ENCODE measurements at regions not wholly inside any gene's neighbourhood (a gene's known extent, or its start where the extent isn't known, plus 50 kb on each side); places are given as distances from the start of the nearest gene placed in this dataset.

DNA sequence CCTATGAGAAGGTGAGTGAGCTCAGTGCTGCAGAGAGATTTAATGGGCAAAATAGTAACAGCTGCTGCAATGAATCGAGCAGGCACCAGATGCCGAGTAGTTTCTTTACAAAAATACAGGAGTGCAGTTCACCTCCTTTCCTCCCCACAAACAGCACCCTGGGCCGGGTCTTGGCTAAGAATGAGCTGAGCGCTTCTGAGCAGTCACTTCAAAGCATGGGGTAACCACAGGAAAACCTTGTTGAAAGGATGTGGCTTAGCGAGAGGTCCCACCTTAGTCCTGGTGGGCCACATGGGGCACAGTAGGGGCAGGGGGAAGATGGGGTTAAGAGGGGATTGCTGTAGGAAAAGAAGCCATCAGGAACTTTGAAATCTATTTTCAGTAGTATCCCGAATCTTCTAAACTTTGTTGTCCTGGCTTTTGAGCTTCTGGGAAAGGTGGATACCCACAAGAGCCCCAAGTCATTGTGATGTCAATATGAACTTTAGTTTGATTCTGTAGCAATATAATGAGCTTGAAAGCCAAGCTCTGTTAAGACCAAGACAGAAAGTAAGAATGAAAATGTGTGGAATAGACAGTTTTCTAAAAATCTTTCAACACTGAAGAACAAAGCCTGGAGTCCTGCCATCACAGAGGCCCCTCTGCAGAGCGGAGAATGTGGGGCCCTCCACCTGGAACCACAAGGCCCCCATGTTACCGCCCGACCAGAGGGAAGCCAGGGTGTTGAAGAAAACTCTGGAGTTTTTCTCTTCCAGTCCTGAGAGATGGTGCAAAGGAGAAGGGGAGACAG lies 101.0 kb upstream of the ZNF236 start:
- Mint-ChIP-seq H3K36me3 (no peaks in the 10 kb centered on the region), H3K4me1 (peaks cover 33 to 63% (median 48%) of the 10 kb centered on the region in 4 donors), H3K4me3 (peak overlapping the region; percentile 43 to 86 (median 76)), H3K27me3 (no peaks in the 10 kb centered on the region), H3K9me3 (peaks cover 0 to 2% (median 0%) of the 10 kb centered on the region in 8 donors), H3K27ac (peak overlapping the region; percentile 67 to 88 (median 82))
- DNase-seq, result peak; percentile 73 to 83 (median 80)
- H3K27me3 ChIP-seq (ENCODE audit: insufficient read depth, low read length), result no peaks in the 10 kb centered on the region
- H3K4me3 ChIP-seq (ENCODE audit: low read length in 2 of 2), result peak overlapping the region in 1 of 2 donors; percentile 27
- POLR2A ChIA-PET (ENCODE audit: partially characterized antibody), result interaction anchor here (0.6 to 1.3 kb wide), 5 partner anchors 11 to 1650 kb away, joined by 3 read pairs; no protein-coding TSS in a partner anchor
- CTCF ChIA-PET (ENCODE audit: partially characterized antibody), result interaction anchor here (0.8 to 2.5 kb wide), 10 partner anchors 9 to 322 kb away, joined by 3 to 30 read pairs (median 5); no protein-coding TSS in a partner anchor
- intact Hi-C loops (cut with micrococcal nuclease), result loop anchor here (2.0 to 5.0 kb wide), 2 partner anchors 101 to 229 kb away; partner anchors contain the start of gene ZNF236
- H3K36me3 ChIP-seq (ENCODE audit: insufficient read depth, low read length), result no peaks in the 10 kb centered on the region
- H3K9me3 ChIP-seq (ENCODE audit: control insufficient read depth in 1 of 2, low read length in 2 of 2), result no peaks in the 10 kb centered on the region
- peaks cover 53% of the 10 kb centered on the region for H3K4me1 ChIP-seq (ENCODE audit: insufficient read depth, low read length)
- H3K27ac ChIP-seq (ENCODE audit: low read depth, low read length), result no peak overlapping the region

DNA sequence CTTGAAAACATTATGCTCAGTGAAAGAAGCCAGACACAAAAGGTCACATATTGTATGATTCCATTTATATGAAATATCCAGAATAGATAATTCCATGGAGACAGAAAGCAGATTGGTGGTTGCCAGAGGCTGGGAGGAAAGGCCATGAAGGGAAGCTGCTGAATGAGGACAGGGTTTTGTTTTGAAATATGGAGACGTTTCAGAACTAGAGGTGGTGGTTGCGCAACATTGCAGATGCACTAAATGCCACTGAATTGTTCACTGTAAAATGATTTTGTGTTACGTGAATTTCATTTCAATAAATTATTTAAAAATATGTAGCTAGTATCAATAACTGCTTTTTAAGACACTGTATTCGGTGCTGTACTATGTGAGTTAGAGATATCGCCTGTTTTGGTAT lies 101.7 kb upstream of the ZNF236 start:
- Histone ChIP-seq H3K27ac (ENCODE audit: low read depth, low read length) (no peak overlapping the region), H3K9me3 (ENCODE audit: control insufficient read depth in 1 of 2, low read length in 2 of 2) (no peaks in the 10 kb centered on the region), H3K27me3 (ENCODE audit: insufficient read depth, low read length) (no peaks in the 10 kb centered on the region), H3K4me3 (ENCODE audit: low read length in 2 of 2) (no peak overlapping the region), H3K4me1 (ENCODE audit: insufficient read depth, low read length) (peaks cover 53% of the 10 kb centered on the region), H3K36me3 (ENCODE audit: insufficient read depth, low read length) (no peaks in the 10 kb centered on the region)
- intact Hi-C loops (cut with micrococcal nuclease), result loop anchor here (2.0 to 5.0 kb wide), 2 partner anchors 102 to 228 kb away; partner anchors contain the start of gene ZNF236
- ChIA-PET POLR2A (ENCODE audit: partially characterized antibody) (interaction anchor here (0.6 to 1.3 kb wide), 4 partner anchors 11 to 1650 kb away, joined by 3 read pairs; no protein-coding TSS in a partner anchor), CTCF (ENCODE audit: partially characterized antibody) (interaction anchor here (1.0 to 2.5 kb wide), 6 partner anchors 10 to 322 kb away, joined by 3 to 30 read pairs (median 11); no protein-coding TSS in a partner anchor)
- no peak for DNase-seq
- H3K4me3 Mint-ChIP-seq, result peak overlapping the region; percentile 43 to 86 (median 79)
- peaks cover 33 to 63% (median 47%) of the 10 kb centered on the region in 4 donors for H3K4me1 Mint-ChIP-seq
- H3K27ac Mint-ChIP-seq, result peak overlapping the region; percentile 29 to 88 (median 81)
- H3K36me3 Mint-ChIP-seq, result no peaks in the 10 kb centered on the region
- H3K27me3 Mint-ChIP-seq, result no peaks in the 10 kb centered on the region
- peaks cover 0 to 2% (median 0%) of the 10 kb centered on the region in 8 donors for H3K9me3 Mint-ChIP-seq

- Mint-ChIP-seq H3K27me3 (no peaks in the 10 kb centered on the region), H3K36me3 (no peaks in the 10 kb centered on the region), H3K27ac (no peak overlapping the region), H3K4me1 (peaks cover 5 to 13% (median 8%) of the 10 kb centered on the region in 4 donors), H3K9me3 (no peaks in the 10 kb centered on the region), H3K4me3 (no peak overlapping the region)
- Histone ChIP-seq H3K9me3 (ENCODE audit: control insufficient read depth in 1 of 2, low read length in 2 of 2) (no peaks in the 10 kb centered on the region), H3K4me3 (ENCODE audit: low read length in 2 of 2) (no peak overlapping the region), H3K27me3 (ENCODE audit: insufficient read depth, low read length) (no peaks in the 10 kb centered on the region), H3K36me3 (ENCODE audit: insufficient read depth, low read length) (no peaks in the 10 kb centered on the region), H3K27ac (ENCODE audit: low read depth, low read length) (no peak overlapping the region), H3K4me1 (ENCODE audit: insufficient read depth, low read length) (peaks cover 10% of the 10 kb centered on the region)
- DNase-seq, result no peak
- intact Hi-C loops (cut with micrococcal nuclease), result no loop called here
- POLR2A ChIA-PET (ENCODE audit: partially characterized antibody), result no interaction called here
- CTCF ChIA-PET (ENCODE audit: partially characterized antibody), result interaction anchor here (1.2 kb wide), 2 partner anchors 8 to 316 kb away, joined by 3 to 4 read pairs; no protein-coding TSS in a partner anchor
Measured at GRCh38 chr18:76715012-76715610, 107.2 kb upstream of the ZNF236 start.

DNA sequence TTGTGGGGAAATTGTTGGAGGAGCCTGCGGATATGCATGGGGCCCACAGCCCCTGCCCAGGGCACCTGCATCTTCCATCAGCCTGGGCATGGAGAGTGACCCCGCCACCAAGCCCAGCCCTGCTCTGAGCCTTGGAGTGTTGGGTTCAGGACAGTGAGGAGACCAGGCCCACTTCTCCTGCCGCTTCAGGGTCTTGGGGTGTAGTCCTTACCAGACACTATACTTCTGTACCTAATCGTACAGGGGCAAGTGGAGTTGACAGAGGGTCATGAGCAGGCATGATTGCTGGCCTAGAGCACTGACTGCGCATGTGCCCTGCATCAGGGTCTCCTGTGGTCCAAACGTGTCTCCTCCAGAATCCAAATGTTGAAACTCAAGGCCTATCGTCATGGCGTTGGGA lies 108.9 kb upstream of the ZNF236 start:
- Mint-ChIP-seq H3K36me3 (no peaks in the 10 kb centered on the region), H3K27ac (no peak overlapping the region), H3K4me3 (no peak overlapping the region), H3K27me3 (peaks cover 0 to 1% of the 10 kb centered on the region in 2 donors), H3K9me3 (no peaks in the 10 kb centered on the region), H3K4me1 (peaks cover 3 to 6% (median 4%) of the 10 kb centered on the region in 4 donors)
- no peak for DNase-seq
- peaks cover 3% of the 10 kb centered on the region for H3K4me1 ChIP-seq (ENCODE audit: insufficient read depth, low read length)
- intact Hi-C loops (cut with micrococcal nuclease), result no loop called here
- no peaks in the 10 kb centered on the region for H3K9me3 ChIP-seq (ENCODE audit: control insufficient read depth in 1 of 2, low read length in 2 of 2)
- POLR2A ChIA-PET (ENCODE audit: partially characterized antibody), result no interaction called here
- H3K36me3 ChIP-seq (ENCODE audit: insufficient read depth, low read length), result no peaks in the 10 kb centered on the region
- no peak overlapping the region for H3K4me3 ChIP-seq (ENCODE audit: low read length in 2 of 2)
- H3K27me3 ChIP-seq (ENCODE audit: insufficient read depth, low read length), result no peaks in the 10 kb centered on the region
- no peak overlapping the region for H3K27ac ChIP-seq (ENCODE audit: low read depth, low read length)
- CTCF ChIA-PET (ENCODE audit: partially characterized antibody), result interaction anchor here (1.5 to 1.9 kb wide), 2 partner anchors 8 to 315 kb away, joined by 5 to 11 read pairs; no protein-coding TSS in a partner anchor

- peaks cover 1 to 2% of the 10 kb centered on the region in 2 donors for H3K27me3 Mint-ChIP-seq
- ChIA-PET POLR2A (ENCODE audit: partially characterized antibody) (no interaction called here), CTCF (ENCODE audit: partially characterized antibody) (interaction anchor here (0.6 to 1.9 kb wide), 3 partner anchors 9 to 315 kb away, joined by 4 to 11 read pairs (median 5); no protein-coding TSS in a partner anchor)
- no peak overlapping the region for H3K27ac Mint-ChIP-seq
- H3K4me1 Mint-ChIP-seq, result peaks cover 0 to 6% (median 3%) of the 10 kb centered on the region in 4 donors
- Histone ChIP-seq H3K27ac (ENCODE audit: low read depth, low read length) (no peak overlapping the region), H3K4me1 (ENCODE audit: insufficient read depth, low read length) (peaks cover 3% of the 10 kb centered on the region), H3K36me3 (ENCODE audit: insufficient read depth, low read length) (no peaks in the 10 kb centered on the region), H3K4me3 (ENCODE audit: low read length in 2 of 2) (no peak overlapping the region), H3K27me3 (ENCODE audit: insufficient read depth, low read length) (no peaks in the 10 kb centered on the region), H3K9me3 (ENCODE audit: control insufficient read depth in 1 of 2, low read length in 2 of 2) (no peaks in the 10 kb centered on the region)
- H3K4me3 Mint-ChIP-seq, result no peak overlapping the region
- H3K36me3 Mint-ChIP-seq, result no peaks in the 10 kb centered on the region
- DNase-seq, result no peak
- intact Hi-C loops (cut with micrococcal nuclease), result no loop called here
- H3K9me3 Mint-ChIP-seq, result no peaks in the 10 kb centered on the region
Measured at GRCh38 chr18:76712511-76713140, 109.7 kb upstream of the ZNF236 start.

DNA sequence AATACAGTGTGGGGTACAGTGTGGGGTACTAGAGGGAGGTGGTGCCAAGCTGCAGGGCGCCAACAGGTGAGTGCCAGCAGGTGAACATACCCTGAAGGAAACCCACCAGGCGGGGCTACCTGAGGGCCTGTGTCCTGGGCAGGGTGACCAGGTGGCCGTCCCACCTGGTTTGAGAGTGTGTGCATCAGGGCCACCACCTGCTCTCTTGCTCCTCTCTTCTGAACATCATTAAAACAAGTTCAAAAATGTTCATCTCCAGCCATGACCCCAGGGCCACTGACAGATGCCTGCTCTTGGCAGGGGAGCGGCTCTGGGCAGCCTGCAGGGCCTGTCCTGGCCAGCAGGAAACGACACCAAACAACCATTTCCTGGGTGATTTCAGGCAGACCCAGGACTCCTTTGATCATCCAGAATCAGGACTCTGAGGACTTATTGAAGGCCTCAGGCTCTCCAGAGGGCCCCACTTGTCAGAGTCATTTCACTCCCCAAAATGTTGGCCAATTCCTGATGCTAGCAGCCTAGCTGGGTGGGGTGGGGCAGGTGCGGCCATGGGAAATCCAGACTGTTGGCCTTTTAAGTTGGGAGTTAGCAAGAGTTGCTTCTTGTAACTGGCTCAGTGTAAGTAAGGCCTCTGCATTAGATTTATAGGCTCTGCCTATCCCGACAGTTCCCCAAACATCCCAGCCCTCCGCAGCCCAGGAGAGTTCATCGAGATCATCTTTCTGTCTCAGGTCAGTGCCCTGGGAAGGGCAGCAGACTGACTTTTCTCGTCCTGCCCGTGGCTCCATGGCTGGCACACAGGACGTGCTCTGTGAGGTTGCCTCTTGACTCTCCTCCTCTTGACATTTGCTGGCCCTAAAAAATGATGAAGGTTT lies 111.5 kb upstream of the ZNF236 start:
- Histone ChIP-seq H3K4me3 (ENCODE audit: low read length in 2 of 2) (no peak overlapping the region), H3K27ac (ENCODE audit: low read depth, low read length) (no peak overlapping the region), H3K27me3 (ENCODE audit: insufficient read depth, low read length) (no peaks in the 10 kb centered on the region), H3K4me1 (ENCODE audit: insufficient read depth, low read length) (peaks cover 3% of the 10 kb centered on the region), H3K36me3 (ENCODE audit: insufficient read depth, low read length) (no peaks in the 10 kb centered on the region), H3K9me3 (ENCODE audit: control insufficient read depth in 1 of 2, low read length in 2 of 2) (no peaks in the 10 kb centered on the region)
- H3K4me1 Mint-ChIP-seq, result peaks cover 0 to 6% (median 3%) of the 10 kb centered on the region in 4 donors
- no peak for DNase-seq
- no peaks in the 10 kb centered on the region for H3K9me3 Mint-ChIP-seq
- ChIA-PET CTCF (ENCODE audit: partially characterized antibody) (interaction anchor here (1.2 to 5.3 kb wide), 6 partner anchors 10 to 312 kb away, joined by 3 to 230 read pairs (median 10); no protein-coding TSS in a partner anchor), POLR2A (ENCODE audit: partially characterized antibody) (no interaction called here)
- H3K27ac Mint-ChIP-seq, result no peak overlapping the region
- H3K27me3 Mint-ChIP-seq, result peaks cover 1 to 2% of the 10 kb centered on the region in 2 donors
- H3K36me3 Mint-ChIP-seq, result no peaks in the 10 kb centered on the region
- intact Hi-C loops (cut with micrococcal nuclease), result no loop called here
- H3K4me3 Mint-ChIP-seq, result no peak overlapping the region
